Renal pelvis (tissue), 1 donor: ENCODE measurements at regions not wholly inside any gene's neighbourhood (a gene's known extent, or its start where the extent isn't known, plus 50 kb on each side); places are given as distances from the start of the nearest gene placed in this dataset.

Experiments used
- DNase-seq: peaks from one replicate; pipeline ENCODE4 v3.0.0-alpha.2; 2013

GRCh38 chr9:129400971-129401622 is 219.8 kb downstream of the C9orf50 start:
- DNase-seq = no peak

- DNase-seq = no peak
Measured at GRCh38 chr9:129400001-129400970, 220.6 kb downstream of the C9orf50 start.

- no peak for DNase-seq
Measured at GRCh38 chr9:129399634-129399990, 221.3 kb downstream of the C9orf50 start.

GRCh38 chr9:129398961-129399633 is 221.0 kb upstream of the IER5L start:
- DNase-seq = no peak

DNA sequence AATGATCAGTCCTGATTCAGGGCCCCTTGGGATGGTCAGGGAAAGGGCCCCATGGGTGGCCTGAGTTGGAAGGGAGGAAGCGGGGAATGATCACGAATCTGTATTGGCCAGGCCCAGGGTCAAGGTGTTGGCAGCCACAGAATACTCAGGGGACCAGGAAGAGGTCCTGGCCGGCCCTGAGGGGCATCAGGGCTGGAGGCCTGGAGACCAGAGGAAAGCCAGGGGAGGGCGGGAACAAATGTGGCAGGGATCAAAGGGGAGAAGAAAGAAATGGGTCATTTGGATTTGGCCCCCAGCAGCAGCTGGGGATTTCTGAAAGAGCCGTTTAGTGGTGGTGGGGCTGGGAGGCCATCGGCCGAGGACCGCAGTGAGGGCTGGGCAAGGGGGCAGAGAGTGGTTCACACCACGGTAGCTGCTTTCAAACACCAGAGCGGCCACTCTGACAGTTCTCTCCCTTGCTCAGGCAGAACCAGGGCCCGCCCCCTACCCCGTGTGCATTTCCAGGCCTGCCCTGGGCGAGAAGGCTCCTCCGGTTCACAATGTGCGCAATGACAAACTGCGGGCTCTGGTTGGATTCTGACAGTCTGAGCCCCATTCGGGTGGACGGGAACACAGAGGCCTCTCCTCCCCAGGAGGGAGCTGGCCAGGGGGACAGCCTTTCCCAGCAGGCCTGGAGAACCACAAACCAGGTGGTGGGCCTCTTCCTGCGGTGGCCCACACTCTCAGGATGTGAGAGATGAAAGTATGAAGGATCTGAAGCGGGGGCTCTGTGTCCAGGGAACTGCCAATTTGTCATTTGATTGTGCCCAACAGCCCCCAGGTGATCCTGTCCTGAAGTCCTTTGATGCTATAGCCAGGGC is 220.3 kb upstream of the IER5L start:
- no peak for DNase-seq

GRCh38 chr9:129397335-129397734 is 219.3 kb upstream of the IER5L start:
- no peak for DNase-seq

DNA sequence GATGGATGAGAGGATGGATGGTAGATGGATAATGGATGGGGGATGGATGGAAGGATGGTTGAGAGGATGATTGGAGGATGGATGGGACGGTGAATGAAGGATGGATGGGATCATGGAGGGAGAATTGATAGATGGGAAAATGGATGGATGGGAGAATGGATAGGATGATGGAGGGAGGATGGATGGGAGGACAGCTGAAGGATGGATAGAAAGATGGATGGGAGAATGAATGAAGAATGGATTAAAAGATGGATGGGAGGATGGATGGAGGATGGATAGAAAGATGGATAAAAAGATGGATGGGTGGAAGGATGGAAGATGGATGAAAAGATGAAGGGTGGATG is 218.3 kb upstream of the IER5L start:
- DNase-seq = no peak

GRCh38 chr9:129395633-129396364 is 217.7 kb upstream of the IER5L start:
- no peak for DNase-seq

DNA sequence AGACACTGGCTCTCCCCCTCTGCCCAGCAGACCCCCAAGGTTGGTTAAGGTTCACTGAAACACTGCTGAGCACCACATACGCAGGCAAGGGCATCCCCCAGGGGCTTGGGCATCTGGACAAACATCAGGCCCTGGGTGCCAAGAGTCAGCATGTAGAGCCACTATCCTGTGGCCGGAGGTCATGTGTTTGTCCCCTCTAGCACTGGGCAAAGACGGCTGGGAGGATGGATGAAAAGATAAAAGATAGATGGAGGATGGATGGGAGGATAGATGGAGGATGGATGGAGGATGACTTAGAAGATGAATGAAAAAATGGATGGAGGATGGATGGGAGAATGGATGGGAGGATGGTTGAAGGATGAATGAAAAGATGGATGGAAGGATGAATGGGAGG is 216.8 kb upstream of the IER5L start:
- no peak for DNase-seq

GRCh38 chr9:129394061-129394885 is 216.2 kb upstream of the IER5L start:
- DNase-seq = peak; percentile 57

GRCh38 chr9:129393064-129393463 is 215.0 kb upstream of the IER5L start:
- no peak for DNase-seq

DNA sequence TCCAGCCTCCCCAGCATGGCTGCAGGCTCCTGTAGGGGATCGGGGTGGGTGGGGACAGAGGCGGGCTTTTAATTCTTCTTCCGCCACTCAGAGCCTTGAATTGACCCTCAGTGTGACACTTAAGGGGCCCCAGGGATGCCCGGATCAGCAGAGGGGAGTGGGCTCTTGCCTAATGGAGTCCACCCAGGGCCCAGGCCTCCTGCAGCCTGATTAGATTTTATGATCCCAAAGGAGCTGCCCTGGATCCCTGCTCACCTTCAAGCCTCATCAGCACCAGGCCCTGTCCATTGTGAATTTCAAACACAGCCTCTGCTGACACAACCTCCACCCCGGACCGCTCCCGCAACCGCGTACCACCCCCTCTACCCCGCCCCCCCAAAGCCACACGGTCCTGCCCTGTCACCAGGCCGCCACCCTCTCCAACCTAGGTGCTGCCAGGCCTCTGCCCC is 214.1 kb upstream of the IER5L start:
- no peak for DNase-seq

DNA sequence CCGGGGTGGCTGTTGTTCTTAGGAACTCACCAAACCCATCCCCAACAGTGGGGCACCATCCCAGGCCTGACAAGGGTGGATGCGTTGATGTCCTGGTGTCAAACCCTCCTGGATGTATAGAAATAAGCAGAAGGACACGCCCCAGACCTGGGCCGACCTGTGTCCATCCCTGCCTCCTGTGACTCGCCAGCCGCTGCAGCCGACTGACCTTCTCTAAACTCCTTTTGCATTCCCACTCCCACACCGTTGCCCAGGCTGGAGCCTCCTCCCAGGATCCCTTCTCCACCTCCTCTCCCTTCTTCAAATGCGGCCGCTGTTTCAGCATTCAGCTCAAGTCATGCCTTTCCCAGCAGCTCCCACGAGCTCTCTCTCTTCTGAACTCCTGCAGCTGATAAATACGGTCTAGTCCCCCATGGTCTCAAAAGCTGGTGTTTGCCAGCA is 213.2 kb upstream of the IER5L start:
- no peak for DNase-seq

DNA sequence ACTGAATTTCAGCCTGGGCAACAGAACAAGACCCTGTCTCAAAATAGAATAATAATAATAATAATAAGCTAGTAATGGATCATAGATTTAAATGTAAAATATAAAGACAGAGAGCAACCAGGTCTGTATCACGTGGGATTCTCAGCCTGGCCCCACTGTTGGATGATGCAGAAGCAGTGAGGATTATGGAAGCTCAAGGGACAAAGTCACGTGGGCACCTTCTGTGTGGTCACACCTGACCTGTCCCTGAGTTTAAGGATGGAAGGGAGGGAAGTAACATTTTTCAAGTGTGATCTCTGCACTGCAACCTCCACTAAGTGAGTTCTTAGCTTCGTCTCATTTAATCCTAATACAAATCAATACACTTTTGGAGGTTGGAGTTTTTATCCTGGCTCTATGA is 212.5 kb upstream of the IER5L start:
- no peak for DNase-seq

- DNase-seq = no peak
Measured at GRCh38 chr9:129387822-129388221, 209.8 kb upstream of the IER5L start.

- no peak for DNase-seq
Measured at GRCh38 chr9:129386812-129387177, 208.7 kb upstream of the IER5L start.

DNA sequence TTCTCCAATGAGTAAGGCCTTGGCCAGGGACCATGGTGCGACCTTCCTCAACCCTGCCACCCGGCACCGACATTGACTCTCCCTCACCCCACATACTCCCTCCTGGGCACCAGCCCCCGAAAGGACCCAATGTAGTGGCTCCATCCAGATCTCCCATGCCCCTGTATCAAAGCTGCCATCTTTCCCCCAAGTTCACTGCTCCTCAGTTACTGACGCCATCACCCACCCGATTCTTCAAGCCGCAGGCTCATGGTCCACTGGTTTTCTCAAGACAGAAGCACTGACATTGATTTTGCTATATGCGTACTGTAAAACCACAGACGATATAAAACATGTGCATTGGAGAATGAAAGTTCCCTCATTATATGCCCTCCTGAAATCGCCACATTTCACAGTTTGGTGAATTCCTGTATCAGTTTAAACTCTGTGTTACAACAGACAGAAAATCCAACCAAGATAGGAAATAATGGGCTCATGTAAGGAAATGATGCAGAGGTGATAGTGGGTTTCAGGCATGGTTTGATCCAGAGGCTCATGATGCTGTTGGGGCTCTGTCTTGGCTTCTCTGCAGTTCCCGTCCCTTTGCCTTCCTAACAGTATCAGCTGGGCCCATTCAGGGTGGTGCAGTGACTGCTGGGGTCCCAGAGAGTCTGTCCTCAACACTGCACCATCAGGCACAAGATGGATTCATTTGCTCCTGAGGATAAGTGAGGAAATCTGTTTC is 207.3 kb upstream of the IER5L start:
- DNase-seq = no peak

DNA sequence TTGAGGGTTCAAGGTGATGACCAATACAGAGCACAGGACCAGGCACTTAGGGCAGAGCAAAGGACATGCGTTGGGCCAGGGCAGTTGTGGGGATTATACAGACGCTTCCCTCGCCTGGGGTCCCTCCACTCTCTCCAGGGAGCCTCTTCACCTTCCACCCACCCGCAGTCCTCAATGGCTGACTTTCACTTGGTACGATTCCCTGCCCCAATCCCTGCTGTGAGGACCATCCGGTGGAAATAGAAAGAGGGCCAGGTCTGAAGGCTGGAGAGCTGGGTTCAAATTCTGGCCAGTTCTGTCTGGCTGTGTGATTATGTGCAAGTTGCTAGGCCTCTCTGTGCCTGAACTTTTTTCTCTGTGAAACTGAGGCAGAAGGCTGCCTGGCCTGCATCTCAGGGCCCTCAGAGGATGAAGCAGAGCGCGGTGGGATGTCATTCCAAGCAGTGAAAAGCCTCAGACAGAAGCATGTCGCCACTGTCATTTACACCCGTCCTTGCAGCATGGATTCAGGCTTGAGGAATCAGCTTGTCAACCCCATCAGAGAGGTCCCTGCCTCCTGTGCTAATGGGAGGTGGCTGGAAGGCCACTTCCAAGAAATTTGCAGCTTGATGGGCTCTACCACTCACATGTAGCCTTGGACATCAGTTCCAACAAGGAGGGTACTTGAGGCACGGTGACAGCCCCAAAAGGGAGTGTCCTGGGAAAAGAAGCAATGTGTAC is 206.6 kb upstream of the IER5L start:
- no peak for DNase-seq
